Astrocyte (in vitro differentiated cells and primary cell): ENCODE measurements at regions not wholly inside any gene's neighbourhood (a gene's known extent, or its start where the extent isn't known, plus 50 kb on each side); places are given as distances from the start of the nearest gene placed in this dataset.

Experiments
- DNase-seq: peaks from one replicate; pipeline ENCODE4 v3.0.0-alpha.2; 2010; ENCODE audit warnings: low read depth
- FAIRE-seq: peaks from 2 replicates; lab custom pipeline; 2011; peaks lifted over from hg19 to GRCh38; lab: Jason Lieb, UNC
- H2AFZ ChIP-seq: 2 replicates; pipeline ENCODE4 v1.6.0; 2012; ENCODE audit warnings: low read depth, low read length, inconsistent platforms
- H3K27ac ChIP-seq: 2 replicates; pipeline ENCODE4 v1.5.1; 2011; ENCODE audit warnings: low read depth, low read length, inconsistent platforms
- H3K27me3 ChIP-seq: 2 replicates; pipeline ENCODE4 v1.6.0; 2011; ENCODE audit warnings: low read length, inconsistent platforms; ENCODE audit not compliant: insufficient read depth
- H3K36me3 ChIP-seq: 2 replicates; pipeline ENCODE4 v1.5.1; 2011; ENCODE audit warnings: low read length, inconsistent platforms; ENCODE audit not compliant: insufficient read depth
- H3K4me1 ChIP-seq: 2 replicates; pipeline ENCODE4 v1.5.1; 2011; ENCODE audit warnings: low read length, inconsistent platforms; ENCODE audit not compliant: insufficient read depth
- H3K4me2 ChIP-seq: 2 replicates; pipeline ENCODE4 v1.6.0; 2012; ENCODE audit warnings: low read length, inconsistent platforms
- H3K4me3 ChIP-seq: 2 replicates; pipeline ENCODE4 v1.5.1; 2011; ENCODE audit warnings: low read depth, mild to moderate bottlenecking, low read length, inconsistent platforms; ENCODE audit not compliant: insufficient read depth
- H3K79me2 ChIP-seq: 2 replicates; pipeline ENCODE4 v1.6.0; 2012; ENCODE audit warnings: mild to moderate bottlenecking, low read length, inconsistent platforms; ENCODE audit not compliant: insufficient read depth
- H3K9ac ChIP-seq: 2 replicates; pipeline ENCODE4 v1.6.0; 2012; ENCODE audit warnings: mild to moderate bottlenecking, low read length, inconsistent platforms
- H3K9me3 ChIP-seq: 2 replicates; pipeline ENCODE4 v1.5.1; 2012; ENCODE audit warnings: low read depth, mild to moderate bottlenecking, low read length, inconsistent platforms; ENCODE audit not compliant: insufficient read depth
- H4K20me1 ChIP-seq: 2 replicates; pipeline ENCODE4 v1.6.0; 2012; ENCODE audit warnings: low read length, inconsistent platforms; ENCODE audit not compliant: insufficient read depth
- H3K27ac Mint-ChIP-seq: one replicate; pipeline ENCODE4 v1.8.0; 2021; ENCODE audit warnings: mild to moderate bottlenecking, mixed read lengths; ENCODE audit not compliant: unreplicated experiment
- H3K27me3 Mint-ChIP-seq: one replicate; pipeline ENCODE4 v1.8.0; 2021; ENCODE audit warnings: low read depth, mixed read lengths; ENCODE audit not compliant: unreplicated experiment
- H3K36me3 Mint-ChIP-seq: one replicate; pipeline ENCODE4 v1.8.0; 2021; ENCODE audit warnings: low read depth, mixed read lengths; ENCODE audit not compliant: unreplicated experiment
- H3K4me1 Mint-ChIP-seq: one replicate; pipeline ENCODE4 v1.8.0; 2021; ENCODE audit warnings: low read depth, mixed read lengths; ENCODE audit not compliant: unreplicated experiment
- H3K4me3 Mint-ChIP-seq: one replicate; pipeline ENCODE4 v1.8.0; 2021; ENCODE audit warnings: mild to moderate bottlenecking, moderate library complexity, mixed read lengths; ENCODE audit not compliant: unreplicated experiment
- H3K9me3 Mint-ChIP-seq: one replicate; pipeline ENCODE4 v1.8.0; 2021; ENCODE audit warnings: mild to moderate bottlenecking, mixed read lengths; ENCODE audit not compliant: unreplicated experiment
- EZH2 ChIP-seq: IDR thresholded peaks from 2 replicates; pipeline ENCODE4 v1.6.1; 2012; ENCODE audit warnings: mild to moderate bottlenecking, low read length, inconsistent platforms; ENCODE audit not compliant: insufficient read depth
- TF ChIP-seq, protein P1 (sequence below): IDR thresholded peaks from 2 replicates; pipeline ENCODE4 v1.5.1; 2011; ENCODE audit warnings: low read depth, mild to moderate bottlenecking, inconsistent platforms, low read length, moderate library complexity; ENCODE audit not compliant: insufficient read depth

DNA sequence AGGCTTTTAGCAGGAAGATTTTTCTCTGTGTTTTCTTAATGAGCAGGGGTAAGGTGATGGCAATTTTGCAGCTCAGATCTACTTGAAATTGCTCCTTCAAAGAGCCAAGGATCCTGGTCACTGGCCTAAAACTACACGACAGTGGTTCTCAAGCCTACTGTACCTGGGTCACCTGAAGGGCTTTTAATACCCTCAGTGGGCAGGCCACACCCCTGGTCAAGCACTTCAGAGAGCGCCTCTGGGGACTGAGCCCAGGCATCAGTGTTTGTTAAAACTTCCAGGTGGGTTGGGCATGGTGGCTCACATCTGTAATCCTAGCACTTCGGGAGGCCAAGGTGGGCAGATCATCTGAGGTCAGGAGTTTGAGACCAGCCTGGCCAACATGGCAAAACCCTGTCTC, 158.4 kb downstream of the FAM43A start:
- no peaks in the 10 kb centered on the region for H3K36me3 ChIP-seq
- Mint-ChIP-seq H3K36me3 (peaks cover 2% of the 10 kb centered on the region), H3K4me3 (no peak overlapping the region), H3K4me1 (peaks cover 12% of the 10 kb centered on the region), H3K27me3 (peaks cover 3% of the 10 kb centered on the region), H3K9me3 (peaks cover 5% of the 10 kb centered on the region), H3K27ac (no peak overlapping the region)
- H3K4me1 ChIP-seq = no peaks in the 10 kb centered on the region
- H3K9ac ChIP-seq = no peak overlapping the region
- no peaks in the 10 kb centered on the region for H3K79me2 ChIP-seq
- no peak for TF ChIP-seq EZH2
- TF ChIP-seq, protein P1, sequence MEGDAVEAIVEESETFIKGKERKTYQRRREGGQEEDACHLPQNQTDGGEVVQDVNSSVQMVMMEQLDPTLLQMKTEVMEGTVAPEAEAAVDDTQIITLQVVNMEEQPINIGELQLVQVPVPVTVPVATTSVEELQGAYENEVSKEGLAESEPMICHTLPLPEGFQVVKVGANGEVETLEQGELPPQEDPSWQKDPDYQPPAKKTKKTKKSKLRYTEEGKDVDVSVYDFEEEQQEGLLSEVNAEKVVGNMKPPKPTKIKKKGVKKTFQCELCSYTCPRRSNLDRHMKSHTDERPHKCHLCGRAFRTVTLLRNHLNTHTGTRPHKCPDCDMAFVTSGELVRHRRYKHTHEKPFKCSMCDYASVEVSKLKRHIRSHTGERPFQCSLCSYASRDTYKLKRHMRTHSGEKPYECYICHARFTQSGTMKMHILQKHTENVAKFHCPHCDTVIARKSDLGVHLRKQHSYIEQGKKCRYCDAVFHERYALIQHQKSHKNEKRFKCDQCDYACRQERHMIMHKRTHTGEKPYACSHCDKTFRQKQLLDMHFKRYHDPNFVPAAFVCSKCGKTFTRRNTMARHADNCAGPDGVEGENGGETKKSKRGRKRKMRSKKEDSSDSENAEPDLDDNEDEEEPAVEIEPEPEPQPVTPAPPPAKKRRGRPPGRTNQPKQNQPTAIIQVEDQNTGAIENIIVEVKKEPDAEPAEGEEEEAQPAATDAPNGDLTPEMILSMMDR = no peak
- no peak overlapping the region for H2AFZ ChIP-seq
- no peaks in the 10 kb centered on the region for H3K9me3 ChIP-seq
- no peak overlapping the region for H3K27ac ChIP-seq
- H3K4me2 ChIP-seq = no peak overlapping the region
- FAIRE-seq (no peak), DNase-seq (no peak)
- H3K27me3 ChIP-seq = no peaks in the 10 kb centered on the region
- no peaks in the 10 kb centered on the region for H4K20me1 ChIP-seq
- H3K4me3 ChIP-seq = no peak overlapping the region

DNA sequence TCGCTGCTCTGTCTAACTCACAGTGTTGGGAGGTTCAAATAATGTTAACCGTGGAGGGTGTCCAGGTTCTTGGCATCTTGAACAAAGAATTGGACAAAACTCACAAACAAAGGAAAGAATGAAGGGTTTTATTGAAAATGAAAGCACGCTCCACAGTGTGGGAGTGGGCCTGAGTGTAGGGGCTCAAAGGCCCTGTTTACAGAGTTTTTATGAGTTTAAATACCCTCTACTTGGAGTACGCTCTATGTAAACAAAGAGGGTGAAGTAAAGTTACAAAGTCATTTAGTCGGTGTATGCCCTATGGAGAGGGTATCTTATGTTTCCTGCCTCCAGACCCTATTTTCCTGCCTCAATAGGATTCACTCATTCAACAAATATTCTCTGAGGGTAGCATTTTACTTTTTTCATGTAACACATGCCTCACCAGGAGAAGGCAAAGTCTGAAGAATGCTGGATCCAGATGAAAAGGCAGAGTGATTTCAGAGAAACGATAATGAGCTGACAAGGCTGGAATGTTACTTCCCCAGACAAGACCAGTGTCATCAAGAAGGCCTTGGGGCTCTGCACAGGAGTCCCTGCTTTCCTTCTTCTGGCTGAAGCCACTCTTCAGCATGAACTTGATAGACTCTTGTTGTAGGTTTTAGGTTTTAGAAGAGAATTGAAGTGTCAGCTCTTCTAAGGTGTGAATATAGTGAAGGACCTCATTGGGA, 163.6 kb downstream of the FAM43A start:
- FAIRE-seq (no peak), DNase-seq (no peak)
- Mint-ChIP-seq H3K36me3 (no peaks in the 10 kb centered on the region), H3K4me3 (no peak overlapping the region), H3K9me3 (peaks cover 12% of the 10 kb centered on the region), H3K27me3 (peaks cover 26% of the 10 kb centered on the region), H3K4me1 (peaks cover 11% of the 10 kb centered on the region), H3K27ac (peak overlapping the region; percentile 76)
- Histone ChIP-seq H3K4me3 (no peak overlapping the region), H3K9me3 (no peaks in the 10 kb centered on the region), H2AFZ (no peak overlapping the region), H3K4me2 (no peak overlapping the region), H3K79me2 (no peaks in the 10 kb centered on the region), H3K27ac (no peak overlapping the region), H3K4me1 (no peaks in the 10 kb centered on the region), H3K36me3 (no peaks in the 10 kb centered on the region), H3K9ac (no peak overlapping the region), H4K20me1 (no peaks in the 10 kb centered on the region), H3K27me3 (no peaks in the 10 kb centered on the region)
- no peak for TF ChIP-seq EZH2
- TF ChIP-seq, protein P1 = no peak

DNA sequence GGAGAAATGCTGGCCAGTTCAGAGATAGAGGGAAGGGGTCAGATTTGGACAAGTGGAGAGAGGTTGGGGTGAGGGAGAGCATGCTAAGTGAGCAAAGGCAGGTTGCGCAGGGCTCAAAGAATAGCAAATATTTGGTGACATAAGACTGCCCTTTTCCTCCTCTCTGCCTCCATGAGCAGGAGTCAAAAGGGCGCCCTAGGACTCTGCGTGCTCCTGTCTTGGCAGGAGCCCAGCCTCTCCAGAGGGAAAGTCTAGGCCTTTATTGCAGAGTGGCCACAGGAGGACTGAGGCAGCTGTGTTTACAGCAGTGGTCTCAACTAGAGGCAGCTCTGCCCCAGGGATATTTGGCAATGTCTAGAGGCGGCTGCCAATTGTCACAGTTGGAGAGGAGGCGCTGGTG, 165.6 kb downstream of the FAM43A start:
- Mint-ChIP-seq H3K36me3 (no peaks in the 10 kb centered on the region), H3K4me3 (no peak overlapping the region)
- no peaks in the 10 kb centered on the region for H3K4me1 ChIP-seq

More for the DNA sequence above, 165.6 kb downstream of the FAM43A start:
- H3K27me3 ChIP-seq = no peaks in the 10 kb centered on the region
- DNase-seq (no peak), FAIRE-seq (no peak)
- TF ChIP-seq EZH2 = no peak
- TF ChIP-seq, protein P1 = no peak
- no peaks in the 10 kb centered on the region for H3K36me3 ChIP-seq
- no peak overlapping the region for H3K4me2 ChIP-seq
- H3K27ac Mint-ChIP-seq = no peak overlapping the region
- H3K27me3 Mint-ChIP-seq = peaks cover 33% of the 10 kb centered on the region
- H3K27ac ChIP-seq = no peak overlapping the region
- H3K4me3 ChIP-seq = no peak overlapping the region
- H2AFZ ChIP-seq = no peak overlapping the region
- H3K9ac ChIP-seq = no peak overlapping the region
- H3K9me3 ChIP-seq = no peaks in the 10 kb centered on the region
- peaks cover 10% of the 10 kb centered on the region for H3K9me3 Mint-ChIP-seq
- no peaks in the 10 kb centered on the region for H3K79me2 ChIP-seq
- peaks cover 11% of the 10 kb centered on the region for H3K4me1 Mint-ChIP-seq
- no peaks in the 10 kb centered on the region for H4K20me1 ChIP-seq
